ENCODE measurements at regions not wholly inside any gene's neighbourhood (a gene's known extent, or its start where the extent isn't known, plus 50 kb on each side); places are given as distances from the start of the nearest gene placed in this dataset.

- no peak overlapping the region for H3K4me3 ChIP-seq (ENCODE audit: low read length)
- H3K4me1 ChIP-seq (ENCODE audit: control insufficient read depth, insufficient read depth, low read length) = no peaks in the 10 kb centered on the region
- H3K27me3 ChIP-seq (replicated peaks; ENCODE audit: control insufficient read depth, insufficient read depth, low read length) = peaks cover 9% of the 10 kb centered on the region
- DNase-seq (ENCODE audit: low read depth) = no peak
- no peak overlapping the region for H3K9ac ChIP-seq (ENCODE audit: low read length)
- H3K36me3 ChIP-seq (ENCODE audit: control insufficient read depth, insufficient read depth, low read length, severe bottlenecking) = no peaks in the 10 kb centered on the region
- H3K9me3 ChIP-seq (ENCODE audit: control insufficient read depth, low read length) = no peaks in the 10 kb centered on the region
These were observed 65.8 kb upstream of the KCNA1 start for GRCh38 chr12:4843907-4844306.

- DNase-seq (ENCODE audit: low read depth) = no peak
- Histone ChIP-seq H3K4me3 (ENCODE audit: low read length) (no peak overlapping the region), H3K4me1 (ENCODE audit: control insufficient read depth, insufficient read depth, low read length) (no peaks in the 10 kb centered on the region), H3K9ac (ENCODE audit: low read length) (no peak overlapping the region), H3K9me3 (ENCODE audit: control insufficient read depth, low read length) (no peaks in the 10 kb centered on the region), H3K27me3 (replicated peaks; ENCODE audit: control insufficient read depth, insufficient read depth, low read length) (peaks cover 6% of the 10 kb centered on the region), H3K36me3 (ENCODE audit: control insufficient read depth, insufficient read depth, low read length, severe bottlenecking) (no peaks in the 10 kb centered on the region)
These were observed 62.0 kb upstream of the KCNA1 start for GRCh38 chr12:4847713-4848112.

GRCh38 chr12:4849115-4849541, 60.6 kb upstream of the KCNA1 start:
- no peak overlapping the region for H3K9ac ChIP-seq (ENCODE audit: low read length)
- H3K4me3 ChIP-seq (ENCODE audit: low read length) = no peak overlapping the region
- H3K36me3 ChIP-seq (ENCODE audit: control insufficient read depth, insufficient read depth, low read length, severe bottlenecking) = no peaks in the 10 kb centered on the region
- no peaks in the 10 kb centered on the region for H3K9me3 ChIP-seq (ENCODE audit: control insufficient read depth, low read length)
- H3K4me1 ChIP-seq (ENCODE audit: control insufficient read depth, insufficient read depth, low read length) = no peaks in the 10 kb centered on the region
- peaks cover 6% of the 10 kb centered on the region for H3K27me3 ChIP-seq (replicated peaks; ENCODE audit: control insufficient read depth, insufficient read depth, low read length)
- DNase-seq (ENCODE audit: low read depth) = peak; percentile 60

- DNase-seq (ENCODE audit: low read depth) = no peak
- H3K27me3 ChIP-seq (replicated peaks; ENCODE audit: control insufficient read depth, insufficient read depth, low read length) = peaks cover 6% of the 10 kb centered on the region
- no peak overlapping the region for H3K9ac ChIP-seq (ENCODE audit: low read length)
- H3K36me3 ChIP-seq (ENCODE audit: control insufficient read depth, insufficient read depth, low read length, severe bottlenecking) = no peaks in the 10 kb centered on the region
- no peaks in the 10 kb centered on the region for H3K9me3 ChIP-seq (ENCODE audit: control insufficient read depth, low read length)
- no peaks in the 10 kb centered on the region for H3K4me1 ChIP-seq (ENCODE audit: control insufficient read depth, insufficient read depth, low read length)
- H3K4me3 ChIP-seq (ENCODE audit: low read length) = no peak overlapping the region
These were observed 59.8 kb upstream of the KCNA1 start for GRCh38 chr12:4849795-4850345.

DNA sequence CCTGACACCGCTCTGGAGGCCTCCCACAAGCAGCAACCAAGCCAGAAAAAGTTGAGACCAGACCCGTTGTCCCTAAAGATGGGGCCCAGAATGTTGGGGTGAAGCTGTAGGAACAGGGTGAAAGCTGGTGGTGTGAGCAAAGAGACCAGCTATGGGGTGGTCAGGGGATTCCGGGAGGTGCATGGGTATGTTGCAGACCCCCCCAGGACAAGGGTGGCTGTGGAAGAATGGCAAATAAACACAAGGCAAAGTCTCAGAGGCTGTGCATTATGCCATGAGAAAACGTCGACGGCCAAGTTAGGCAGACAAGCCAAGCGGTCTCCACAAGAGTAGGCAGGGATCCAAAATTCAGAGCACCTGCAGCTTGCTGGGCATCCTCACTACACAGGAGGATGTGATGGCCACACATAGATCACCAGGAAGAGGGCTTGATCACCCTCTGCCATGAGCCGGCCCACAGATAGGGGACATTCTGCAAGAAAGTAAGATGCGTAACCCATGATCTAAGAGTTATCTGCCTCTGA, 58.8 kb upstream of the KCNA1 start:
- Histone ChIP-seq H3K4me3 (ENCODE audit: low read length) (no peak overlapping the region), H3K36me3 (ENCODE audit: control insufficient read depth, insufficient read depth, low read length, severe bottlenecking) (no peaks in the 10 kb centered on the region), H3K9ac (ENCODE audit: low read length) (no peak overlapping the region), H3K4me1 (ENCODE audit: control insufficient read depth, insufficient read depth, low read length) (no peaks in the 10 kb centered on the region), H3K9me3 (ENCODE audit: control insufficient read depth, low read length) (no peaks in the 10 kb centered on the region), H3K27me3 (replicated peaks; ENCODE audit: control insufficient read depth, insufficient read depth, low read length) (peaks cover 6% of the 10 kb centered on the region)
- DNase-seq (ENCODE audit: low read depth) = no peak

DNA sequence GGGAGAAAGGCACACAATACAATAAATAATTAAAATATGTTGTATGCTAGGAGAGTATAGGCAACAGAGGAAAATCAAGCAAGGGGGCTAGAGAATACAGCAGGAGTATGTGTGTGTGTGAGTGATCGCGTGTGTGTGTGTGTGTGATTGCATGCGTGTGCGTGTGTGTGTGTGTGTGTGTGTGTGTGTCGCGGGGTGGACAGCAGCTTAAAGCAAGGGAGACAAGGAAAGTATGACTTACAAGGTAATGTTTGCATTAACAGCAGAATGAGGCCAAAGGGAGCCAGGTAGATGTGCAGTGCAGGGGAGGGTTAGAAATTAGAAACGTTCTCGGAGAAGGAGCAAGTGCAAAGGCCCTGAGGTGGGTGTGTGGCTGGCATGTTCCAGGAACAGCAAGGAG, 57.4 kb upstream of the KCNA1 start:
- H3K4me3 ChIP-seq (ENCODE audit: low read length) = no peak overlapping the region
- DNase-seq (ENCODE audit: low read depth) = no peak
- H3K36me3 ChIP-seq (ENCODE audit: control insufficient read depth, insufficient read depth, low read length, severe bottlenecking) = no peaks in the 10 kb centered on the region
- H3K9me3 ChIP-seq (ENCODE audit: control insufficient read depth, low read length) = no peaks in the 10 kb centered on the region
- H3K9ac ChIP-seq (ENCODE audit: low read length) = no peak overlapping the region
- H3K4me1 ChIP-seq (ENCODE audit: control insufficient read depth, insufficient read depth, low read length) = no peaks in the 10 kb centered on the region
- H3K27me3 ChIP-seq (replicated peaks; ENCODE audit: control insufficient read depth, insufficient read depth, low read length) = peaks cover 6% of the 10 kb centered on the region

GRCh38 chr12:4852911-4853310, 56.8 kb upstream of the KCNA1 start:
- Histone ChIP-seq H3K4me1 (ENCODE audit: control insufficient read depth, insufficient read depth, low read length) (peaks cover 1% of the 10 kb centered on the region), H3K9ac (ENCODE audit: low read length) (no peak overlapping the region), H3K9me3 (ENCODE audit: control insufficient read depth, low read length) (no peaks in the 10 kb centered on the region), H3K27me3 (replicated peaks; ENCODE audit: control insufficient read depth, insufficient read depth, low read length) (peaks cover 9% of the 10 kb centered on the region), H3K4me3 (ENCODE audit: low read length) (no peak overlapping the region), H3K36me3 (ENCODE audit: control insufficient read depth, insufficient read depth, low read length, severe bottlenecking) (no peaks in the 10 kb centered on the region)
- DNase-seq (ENCODE audit: low read depth) = no peak

DNA sequence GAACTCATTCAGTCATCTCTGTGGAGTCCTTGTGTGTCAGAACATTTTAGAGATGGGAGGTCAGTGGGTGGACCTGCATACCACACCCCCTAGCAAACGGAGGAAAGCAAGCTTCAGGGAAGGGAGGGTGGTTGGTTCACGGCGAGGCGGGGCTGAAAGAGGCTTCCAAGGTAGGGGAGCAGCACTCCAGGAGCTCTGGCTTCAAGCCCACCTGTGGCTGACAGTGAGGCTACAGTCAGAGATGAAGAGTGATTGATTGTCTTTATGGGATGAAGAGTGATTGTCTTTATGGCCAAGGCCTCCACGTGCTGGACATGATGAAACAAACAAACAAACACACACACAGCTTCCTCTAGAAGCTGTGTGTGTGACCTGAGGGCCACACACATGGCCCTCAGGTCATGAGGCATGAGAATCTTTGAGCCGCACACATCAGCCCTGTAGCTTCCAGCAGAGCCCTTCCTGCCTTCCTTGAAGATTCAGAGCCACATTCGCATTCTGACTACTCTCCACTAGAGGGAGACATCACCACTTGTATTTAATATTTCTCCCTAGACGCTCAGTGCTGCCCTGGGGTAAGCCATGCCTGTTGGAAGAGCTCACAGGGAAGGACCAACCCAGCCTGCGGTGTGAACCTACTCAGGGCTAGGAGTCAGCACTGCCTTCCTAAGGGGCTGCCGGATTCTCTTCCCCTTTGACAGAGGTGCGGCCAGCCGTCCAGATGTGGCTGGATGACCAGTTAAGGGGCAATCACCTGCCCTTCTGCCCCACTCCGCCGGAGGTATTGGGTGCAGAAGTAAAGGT, 54.4 kb upstream of the KCNA1 start:
- Histone ChIP-seq H3K9ac (ENCODE audit: low read length) (no peak overlapping the region), H3K27me3 (replicated peaks; ENCODE audit: control insufficient read depth, insufficient read depth, low read length) (peaks cover 25% of the 10 kb centered on the region)
- DNase-seq (ENCODE audit: low read depth) = peak; percentile 93

DNA sequence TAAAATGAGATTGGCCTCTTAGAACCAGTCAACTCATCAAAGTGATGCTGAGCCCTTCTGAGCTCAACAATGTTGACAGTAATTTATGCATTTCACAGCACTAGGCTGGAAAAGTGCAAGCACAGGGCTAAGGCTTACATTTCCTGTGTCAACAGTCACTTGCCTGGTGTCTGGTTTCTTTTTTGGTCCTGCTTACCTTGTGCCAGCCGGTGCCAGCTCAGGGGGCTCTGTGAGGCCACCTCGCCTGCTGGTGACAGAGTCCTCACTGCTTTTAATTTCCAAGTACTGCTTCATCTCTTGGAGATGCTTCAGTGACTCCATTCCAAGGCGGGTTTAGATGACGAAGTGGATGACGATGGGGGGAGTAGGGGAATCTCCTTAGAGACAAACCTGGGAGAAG, 53.1 kb upstream of the KCNA1 start:
- Histone ChIP-seq H3K27me3 (replicated peaks; ENCODE audit: control insufficient read depth, insufficient read depth, low read length) (peaks cover 30% of the 10 kb centered on the region), H3K9ac (ENCODE audit: low read length) (no peak overlapping the region), H3K9me3 (ENCODE audit: control insufficient read depth, low read length) (no peaks in the 10 kb centered on the region), H3K36me3 (ENCODE audit: control insufficient read depth, insufficient read depth, low read length, severe bottlenecking) (no peaks in the 10 kb centered on the region), H3K4me1 (ENCODE audit: control insufficient read depth, insufficient read depth, low read length) (peaks cover 15% of the 10 kb centered on the region), H3K4me3 (ENCODE audit: low read length) (no peak overlapping the region)
- no peak for DNase-seq (ENCODE audit: low read depth)

More for the DNA sequence above, 54.4 kb upstream of the KCNA1 start:
- Histone ChIP-seq H3K4me3 (ENCODE audit: low read length) (no peak overlapping the region), H3K36me3 (ENCODE audit: control insufficient read depth, insufficient read depth, low read length, severe bottlenecking) (no peaks in the 10 kb centered on the region), H3K9me3 (ENCODE audit: control insufficient read depth, low read length) (no peaks in the 10 kb centered on the region), H3K4me1 (ENCODE audit: control insufficient read depth, insufficient read depth, low read length) (peaks cover 12% of the 10 kb centered on the region)

- H3K4me3 ChIP-seq (ENCODE audit: low read length) = peak overlapping the region; percentile 57
- peaks cover 15% of the 10 kb centered on the region for H3K4me1 ChIP-seq (ENCODE audit: control insufficient read depth, insufficient read depth, low read length)
- no peaks in the 10 kb centered on the region for H3K36me3 ChIP-seq (ENCODE audit: control insufficient read depth, insufficient read depth, low read length, severe bottlenecking)
- DNase-seq (ENCODE audit: low read depth) = peak; percentile 92
- no peak overlapping the region for H3K9ac ChIP-seq (ENCODE audit: low read length)
- H3K9me3 ChIP-seq (ENCODE audit: control insufficient read depth, low read length) = no peaks in the 10 kb centered on the region
- H3K27me3 ChIP-seq (replicated peaks; ENCODE audit: control insufficient read depth, insufficient read depth, low read length) = peaks cover 24% of the 10 kb centered on the region
These were observed 52.0 kb upstream of the KCNA1 start for GRCh38 chr12:4857472-4858291.

DNA sequence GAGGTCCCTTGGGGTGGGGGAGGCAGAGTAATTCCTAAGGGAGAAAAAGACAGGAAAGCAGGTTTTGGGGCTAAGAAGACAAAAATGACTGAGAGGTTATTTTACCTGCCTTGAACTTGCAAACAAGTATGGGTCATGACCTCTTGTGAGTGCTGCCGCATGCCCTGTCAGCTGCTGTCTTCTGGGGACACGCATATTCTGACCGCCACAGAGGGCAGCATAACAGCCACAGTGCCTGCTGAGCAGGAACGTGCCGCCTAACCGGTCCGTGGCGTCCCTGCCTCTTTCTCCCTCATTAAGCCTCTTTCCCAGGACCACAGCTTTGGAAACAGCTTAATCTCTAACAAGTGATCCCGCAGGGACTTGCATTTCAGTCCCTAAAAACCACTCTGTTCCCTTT, 51.3 kb upstream of the KCNA1 start:
- Histone ChIP-seq H3K4me3 (ENCODE audit: low read length) (no peak overlapping the region), H3K9me3 (ENCODE audit: control insufficient read depth, low read length) (no peaks in the 10 kb centered on the region), H3K27me3 (replicated peaks; ENCODE audit: control insufficient read depth, insufficient read depth, low read length) (peaks cover 26% of the 10 kb centered on the region), H3K9ac (ENCODE audit: low read length) (no peak overlapping the region), H3K36me3 (ENCODE audit: control insufficient read depth, insufficient read depth, low read length, severe bottlenecking) (no peaks in the 10 kb centered on the region), H3K4me1 (ENCODE audit: control insufficient read depth, insufficient read depth, low read length) (peaks cover 15% of the 10 kb centered on the region)
- DNase-seq (ENCODE audit: low read depth) = no peak

Measured in adipocyte (in vitro differentiated cells).